HCT116 (cell line): ENCODE measurements at regions not wholly inside any gene's neighbourhood (a gene's known extent, or its start where the extent isn't known, plus 50 kb on each side); places are given as distances from the start of the nearest gene placed in this dataset.

Source experiments
- ATAC-seq: fragments of 200-7000 bp; cut with Tn5 transposase; 2 replicates; pipeline ENCODE4 v1.9.1; 2020; ENCODE audit warnings: mild to moderate bottlenecking, moderate library complexity
- BruUV-seq: library from RNA; stranded (reverse); fragments of 400-500 nt; replicated peaks from 2 replicates; lab custom pipeline; 2021; lab: Mats Ljungman, UMichigan
- CTCF ChIA-PET: fragments of 300-600 bp; sonication (Branson Sonifier 250); formaldehyde crosslinking; loops from one replicate; lab custom pipeline; 2021; ENCODE audit warnings: antibody characterized with exemption; lab: Charles Lee
- POLR2A ChIA-PET: fragments of 300-600, 350-600 bp; sonication (Branson Sonifier 250); formaldehyde crosslinking; loops from one replicate; lab custom pipeline; 2021; ENCODE audit warnings: antibody characterized with exemption; lab: Charles Lee
- RAD21 ChIA-PET, 2 experiments: fragments of 300-600 bp; sonication (Branson Sonifier 250); formaldehyde crosslinking; loops; one replicate each; lab custom pipeline; 2023; ENCODE audit warnings: low total read pairs in 2 of 2; ENCODE audit not compliant: uncharacterized antibody in 2 of 2, unreplicated experiment in 2 of 2, low non-redundant PET in 1 of 2; lab: Charles Lee
- DNase-seq: peaks from one replicate; pipeline ENCODE4 v3.0.0-alpha.2; 2010; ENCODE audit warnings: low read depth, low spot score
- H2AFZ ChIP-seq: fragments of 200-600 bp; shearing (Covaris generic), sonication (generic); 2 replicates; pipeline ENCODE4 v1.6.1; 2017; ENCODE audit warnings: low read depth, mixed run types, mixed read lengths, antibody characterized with exemption, low read length; ENCODE audit not compliant: poor library complexity, severe bottlenecking
- H3K27ac ChIP-seq: 2 replicates; pipeline ENCODE4 v1.5.1; 2012; ENCODE audit warnings: low read depth, low read length
- H3K27me3 ChIP-seq: fragments of 200-600 bp; sonication (generic); 2 replicates; pipeline ENCODE4 v1.6.1; 2016; ENCODE audit warnings: mixed run types, low read length, mixed read lengths; ENCODE audit not compliant: insufficient read depth
- H3K36me3 ChIP-seq, 2 experiments: fragments of 200-500 bp in 1 of 2; fragments of 200-600 bp in 1 of 2; sonication (Bioruptor generic) in 1 of 2; sonication (generic) in 1 of 2; 2 replicates each; pipeline versions ENCODE4 v1.5.1 to v1.6.1; 2014 to 2016; ENCODE audit warnings: low read length in 2 of 2, inconsistent platforms in 1 of 2, mixed read lengths in 1 of 2, mixed run types in 1 of 2; ENCODE audit not compliant: insufficient read depth in 2 of 2, control insufficient read depth in 1 of 2
- H3K4me1 ChIP-seq, 2 experiments: fragments of 200-600 bp in 1 of 2; sonication (generic) in 1 of 2; 2 replicates each; pipeline versions ENCODE4 v1.5.1 to v1.6.1; 2012 to 2017; ENCODE audit warnings: low read length in 2 of 2, inconsistent platforms in 1 of 2, mild to moderate bottlenecking in 1 of 2, mixed read lengths in 1 of 2, mixed run types in 1 of 2, moderate library complexity in 1 of 2; ENCODE audit not compliant: insufficient read depth in 2 of 2, control insufficient read depth in 1 of 2
- H3K4me2 ChIP-seq: fragments of 200-600 bp; sonication (generic); 2 replicates; pipeline ENCODE4 v1.6.1; 2017; ENCODE audit warnings: mixed run types, low read length, mixed read lengths
- H3K4me3 ChIP-seq, 2 experiments: fragments of 200-600 bp in 1 of 2; sonication (generic) in 1 of 2; replicated peaks in 1 of 2; 2 replicates each; pipeline ENCODE4 v1.5.1; 2011 to 2016; ENCODE audit warnings: low read length in 2 of 2, control low read depth in 1 of 2, low read depth in 1 of 2, mild to moderate bottlenecking in 1 of 2, mixed read lengths in 1 of 2, mixed run types in 1 of 2
- H3K79me2 ChIP-seq: fragments of 200-600 bp; sonication (generic); 2 replicates; pipeline ENCODE4 v1.6.1; 2017; ENCODE audit warnings: mild to moderate bottlenecking, mixed run types, low read length, moderate library complexity, mixed read lengths; ENCODE audit not compliant: insufficient read depth
- H3K9ac ChIP-seq: fragments of 200-600 bp; sonication (generic); 2 replicates; pipeline ENCODE4 v1.6.1; 2016; ENCODE audit warnings: low read length, mixed read lengths
- H3K9me2 ChIP-seq: fragments of 200-600 bp; sonication (generic), shearing (Covaris generic); 2 replicates; pipeline ENCODE4 v1.6.1; 2017; ENCODE audit warnings: mixed run types, mild to moderate bottlenecking, moderate library complexity; ENCODE audit not compliant: insufficient read depth
- H3K9me3 ChIP-seq, 2 experiments: fragments of 200-500 bp in 1 of 2; fragments of 200-600 bp in 1 of 2; sonication (Bioruptor generic) in 1 of 2; sonication (generic) in 1 of 2; 2 replicates each; pipeline ENCODE4 v1.6.1; 2014 to 2017; ENCODE audit warnings: low read length in 2 of 2, mixed read lengths in 2 of 2, inconsistent platforms in 1 of 2, low read depth in 1 of 2, mild to moderate bottlenecking in 1 of 2, mixed run types in 1 of 2, moderate library complexity in 1 of 2; ENCODE audit not compliant: control insufficient read depth in 1 of 2, insufficient read depth in 1 of 2
- H4K20me1 ChIP-seq: fragments of 200-600 bp; sonication (generic), shearing (Covaris generic); 2 replicates; pipeline ENCODE4 v1.6.1; 2017; ENCODE audit warnings: mixed run types, mild to moderate bottlenecking, moderate library complexity; ENCODE audit not compliant: insufficient read depth
- EZH2 ChIP-seq: fragments of 200-600 bp; sonication (generic); IDR thresholded peaks from 2 replicates; pipeline ENCODE4 v1.6.1; 2017; ENCODE audit warnings: antibody characterized with exemption, mixed run types
- FOSL1 ChIP-seq: IDR thresholded peaks from 2 replicates; pipeline ENCODE4 v1.6.1; 2012; ENCODE audit warnings: low read depth
- POLR2AphosphoS5 ChIP-seq: IDR thresholded peaks from 2 replicates; pipeline ENCODE4 v1.6.1; 2011; ENCODE audit warnings: mild to moderate bottlenecking, low read depth, low read length, moderate library complexity
- SIN3A ChIP-seq: IDR thresholded peaks from 2 replicates; pipeline ENCODE4 v1.6.1; 2012; ENCODE audit warnings: low read depth
- TCF7L2 ChIP-seq: IDR thresholded peaks from 2 replicates; pipeline ENCODE4 v1.7.0; 2011; ENCODE audit warnings: borderline replicate concordance, inconsistent platforms; ENCODE audit not compliant: insufficient read depth, insufficient read length; ENCODE audit errors: extremely low read depth
- ZFX ChIP-seq: fragments of 450-650 bp; IDR thresholded peaks from 2 replicates; pipeline ENCODE4 v1.6.1; 2017
- ZNF274 ChIP-seq: fragments of 200-500 bp; sonication (Bioruptor generic); IDR thresholded peaks from 2 replicates; pipeline ENCODE4 v1.6.1; 2014; ENCODE audit warnings: mild to moderate bottlenecking, low read depth, low read length, inconsistent platforms
- intact Hi-C: fragments of 100-400 bp; cut with micrococcal nuclease; formaldehyde crosslinking; loops from 2 replicates; pipeline ENCODE4 v1.10.0; 2022
- TF ChIP-seq, protein P1 (sequence below): IDR thresholded peaks from 2 replicates; pipeline ENCODE4 v1.6.1; 2011; ENCODE audit warnings: mild to moderate bottlenecking, low read length, moderate library complexity; ENCODE audit not compliant: insufficient replicate concordance; ENCODE audit errors: extremely low read depth
- TF ChIP-seq, protein P2 (sequence below): IDR thresholded peaks from 2 replicates; pipeline ENCODE4 v1.6.1; 2012
- TF ChIP-seq, protein P3 (sequence below), 3 experiments: fragments of 200-600 bp in 1 of 3; sonication (generic) in 1 of 3; IDR thresholded peaks in 2 of 3; conservative IDR thresholded peaks in 1 of 3; 2 replicates each; pipeline ENCODE4 v1.5.1; 2012 to 2017; ENCODE audit warnings: low read depth in 2 of 3, low read length in 2 of 3, antibody characterized with exemption in 1 of 3, borderline replicate concordance in 1 of 3, control low read depth in 1 of 3, mild to moderate bottlenecking in 1 of 3, mixed read lengths in 1 of 3, mixed run types in 1 of 3, moderate library complexity in 1 of 3; ENCODE audit not compliant: insufficient read depth in 1 of 3

DNA sequence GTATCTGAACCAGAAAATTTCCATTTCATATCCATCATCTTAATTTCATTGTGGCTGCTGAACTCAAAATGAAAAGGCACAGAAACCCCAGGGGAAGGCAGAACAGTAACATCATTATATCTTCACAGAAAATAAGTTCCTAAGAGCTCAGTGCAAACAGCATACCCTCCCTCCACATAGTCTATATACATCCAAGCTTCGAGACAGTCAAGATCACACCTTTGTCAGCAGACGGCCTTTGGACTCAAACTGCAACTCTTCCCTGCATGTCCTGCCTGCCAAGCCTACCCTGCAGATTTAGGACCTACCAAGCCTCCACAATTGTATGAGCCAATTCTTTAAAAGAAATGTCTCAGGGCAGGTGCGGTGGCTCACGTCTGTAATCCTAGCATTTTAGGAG, 502.1 kb downstream of the SUCLG1 start (continued):
- TF ChIP-seq, protein P1, sequence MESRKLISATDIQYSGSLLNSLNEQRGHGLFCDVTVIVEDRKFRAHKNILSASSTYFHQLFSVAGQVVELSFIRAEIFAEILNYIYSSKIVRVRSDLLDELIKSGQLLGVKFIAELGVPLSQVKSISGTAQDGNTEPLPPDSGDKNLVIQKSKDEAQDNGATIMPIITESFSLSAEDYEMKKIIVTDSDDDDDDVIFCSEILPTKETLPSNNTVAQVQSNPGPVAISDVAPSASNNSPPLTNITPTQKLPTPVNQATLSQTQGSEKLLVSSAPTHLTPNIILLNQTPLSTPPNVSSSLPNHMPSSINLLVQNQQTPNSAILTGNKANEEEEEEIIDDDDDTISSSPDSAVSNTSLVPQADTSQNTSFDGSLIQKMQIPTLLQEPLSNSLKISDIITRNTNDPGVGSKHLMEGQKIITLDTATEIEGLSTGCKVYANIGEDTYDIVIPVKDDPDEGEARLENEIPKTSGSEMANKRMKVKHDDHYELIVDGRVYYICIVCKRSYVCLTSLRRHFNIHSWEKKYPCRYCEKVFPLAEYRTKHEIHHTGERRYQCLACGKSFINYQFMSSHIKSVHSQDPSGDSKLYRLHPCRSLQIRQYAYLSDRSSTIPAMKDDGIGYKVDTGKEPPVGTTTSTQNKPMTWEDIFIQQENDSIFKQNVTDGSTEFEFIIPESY = no peak
- TF ChIP-seq EZH2 (no peak), TCF7L2 (no peak), ZFX (no peak)

DNA sequence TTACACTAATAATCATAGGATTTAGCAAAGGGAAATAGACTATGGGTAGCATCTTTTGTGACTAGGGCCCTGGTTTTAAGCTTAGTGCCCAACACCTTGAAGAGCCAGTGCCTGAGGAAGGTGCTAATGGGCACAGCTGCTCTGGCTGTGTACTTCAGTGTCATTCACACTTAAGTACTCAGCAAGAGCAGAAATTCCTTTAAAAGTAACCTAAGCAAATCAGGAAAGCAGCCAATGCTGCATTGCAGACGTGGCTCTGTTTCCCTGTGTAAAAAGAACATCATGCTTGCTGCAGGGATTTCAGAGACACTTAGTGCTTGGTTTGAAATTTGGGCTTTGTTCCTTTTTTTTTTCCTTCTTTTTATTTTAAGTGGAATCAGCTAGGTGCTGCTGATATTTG, 505.4 kb downstream of the SUCLG1 start:
- intact Hi-C loops = no loop called here
- Histone ChIP-seq H3K27ac (no peak overlapping the region), H3K79me2 (no peaks in the 10 kb centered on the region), H3K9me2 (no peaks in the 10 kb centered on the region), H3K9me3 (no peaks in the 10 kb centered on the region), H3K9ac (no peak overlapping the region), H3K4me3 (no peak overlapping the region), H2AFZ (no peak overlapping the region), H3K4me2 (no peak overlapping the region), H4K20me1 (no peaks in the 10 kb centered on the region), H3K4me1 (no peaks in the 10 kb centered on the region), H3K27me3 (no peaks in the 10 kb centered on the region), H3K36me3 (no peaks in the 10 kb centered on the region)
- CTCF ChIA-PET = no interaction called here
- BruUV-seq = no TSS peak
- RAD21 ChIA-PET = no interaction called here
- no peak for DNase-seq
- no peak for TF ChIP-seq POLR2AphosphoS5
- ATAC-seq = no peak
- POLR2A ChIA-PET = no interaction called here

DNA sequence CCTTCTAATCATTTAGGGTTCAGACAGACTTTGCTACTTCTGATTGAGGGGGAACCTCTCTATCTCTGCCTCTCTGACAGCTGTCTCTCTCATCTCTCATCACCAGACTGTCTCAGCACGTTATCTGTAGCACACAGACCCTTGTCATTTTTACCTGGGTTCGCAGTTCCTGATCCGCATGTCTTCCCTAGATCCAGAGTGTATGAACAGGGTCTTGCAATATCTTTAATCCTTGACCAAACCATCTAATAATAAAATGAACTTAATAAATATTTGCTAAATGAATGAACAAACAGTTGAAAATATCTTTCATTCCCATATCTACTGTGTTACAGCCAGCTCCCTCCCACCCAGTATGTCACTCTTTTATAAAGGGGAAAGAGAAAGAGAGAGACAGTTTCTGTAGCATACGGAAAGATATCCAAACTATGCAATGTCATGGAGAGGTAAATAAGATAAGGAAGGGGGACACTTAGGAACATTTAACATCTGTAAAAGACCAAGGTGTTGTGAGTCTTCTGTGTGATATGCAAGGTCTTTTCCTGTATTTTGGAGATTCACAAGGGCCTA, 507.6 kb downstream of the SUCLG1 start:
- TF ChIP-seq FOSL1 = no peak
- no peak for TF ChIP-seq ZNF274
- TF ChIP-seq, protein P2, sequence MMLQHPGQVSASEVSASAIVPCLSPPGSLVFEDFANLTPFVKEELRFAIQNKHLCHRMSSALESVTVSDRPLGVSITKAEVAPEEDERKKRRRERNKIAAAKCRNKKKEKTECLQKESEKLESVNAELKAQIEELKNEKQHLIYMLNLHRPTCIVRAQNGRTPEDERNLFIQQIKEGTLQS = no peak
- TF ChIP-seq SIN3A = no peak
- TF ChIP-seq, protein P1 = no peak
- TF ChIP-seq, protein P3, sequence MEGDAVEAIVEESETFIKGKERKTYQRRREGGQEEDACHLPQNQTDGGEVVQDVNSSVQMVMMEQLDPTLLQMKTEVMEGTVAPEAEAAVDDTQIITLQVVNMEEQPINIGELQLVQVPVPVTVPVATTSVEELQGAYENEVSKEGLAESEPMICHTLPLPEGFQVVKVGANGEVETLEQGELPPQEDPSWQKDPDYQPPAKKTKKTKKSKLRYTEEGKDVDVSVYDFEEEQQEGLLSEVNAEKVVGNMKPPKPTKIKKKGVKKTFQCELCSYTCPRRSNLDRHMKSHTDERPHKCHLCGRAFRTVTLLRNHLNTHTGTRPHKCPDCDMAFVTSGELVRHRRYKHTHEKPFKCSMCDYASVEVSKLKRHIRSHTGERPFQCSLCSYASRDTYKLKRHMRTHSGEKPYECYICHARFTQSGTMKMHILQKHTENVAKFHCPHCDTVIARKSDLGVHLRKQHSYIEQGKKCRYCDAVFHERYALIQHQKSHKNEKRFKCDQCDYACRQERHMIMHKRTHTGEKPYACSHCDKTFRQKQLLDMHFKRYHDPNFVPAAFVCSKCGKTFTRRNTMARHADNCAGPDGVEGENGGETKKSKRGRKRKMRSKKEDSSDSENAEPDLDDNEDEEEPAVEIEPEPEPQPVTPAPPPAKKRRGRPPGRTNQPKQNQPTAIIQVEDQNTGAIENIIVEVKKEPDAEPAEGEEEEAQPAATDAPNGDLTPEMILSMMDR (IDR thresholded peaks at IDR 0.05 in 2 of 3, conservative IDR thresholded peaks at IDR 0.05 in 1 of 3; ENCODE audit: borderline replicate concordance in 1 of 3, insufficient read depth in 1 of 3, low read depth in 2 of 3, low read length in 2 of 3) = no peak
- CTCF ChIA-PET = no interaction called here
- intact Hi-C loops = no loop called here

More for the DNA sequence above, 507.6 kb downstream of the SUCLG1 start:
- Histone ChIP-seq H3K27me3 (no peaks in the 10 kb centered on the region), H3K4me2 (no peak overlapping the region), H3K27ac (no peak overlapping the region), H3K4me1 (no peaks in the 10 kb centered on the region), H3K79me2 (no peaks in the 10 kb centered on the region), H3K4me3 (no peak overlapping the region), H3K9me3 (no peaks in the 10 kb centered on the region), H3K36me3 (no peaks in the 10 kb centered on the region), H3K9me2 (no peaks in the 10 kb centered on the region), H3K9ac (no peak overlapping the region), H4K20me1 (no peaks in the 10 kb centered on the region), H2AFZ (no peak overlapping the region)
- ChIA-PET RAD21 (no interaction called here), POLR2A (no interaction called here)
- BruUV-seq = no TSS peak
- no peak for ATAC-seq
- DNase-seq = no peak
